ENCODE measurements at regions not wholly inside any gene's neighbourhood (a gene's known extent, or its start where the extent isn't known, plus 50 kb on each side); places are given as distances from the start of the nearest gene placed in this dataset.

- H3K4me3 ChIP-seq (ENCODE audit: low read depth in 1 of 2, low read length in 2 of 2), result no peak overlapping the region
- H3K9me3 ChIP-seq (ENCODE audit: control insufficient read depth in 2 of 2, insufficient read depth in 1 of 2, low read depth in 1 of 2, low read length in 1 of 2), result no peaks in the 10 kb centered on the region
- no peaks in the 10 kb centered on the region for H3K27me3 ChIP-seq (ENCODE audit: control insufficient read depth in 1 of 2, insufficient read depth in 2 of 2, low read length in 2 of 2)
- H3K27ac ChIP-seq (ENCODE audit: low read depth in 2 of 2, low read length in 1 of 2), result no peak overlapping the region
- no peaks in the 10 kb centered on the region for H3K36me3 ChIP-seq (ENCODE audit: control insufficient read depth in 2 of 2, insufficient read depth in 2 of 2, low read length in 1 of 2)
- no peaks in the 10 kb centered on the region for H3K4me1 ChIP-seq (ENCODE audit: control insufficient read depth in 2 of 2, insufficient read depth in 2 of 2, low read length in 1 of 2)
Observed at GRCh38 chr12:60059180-60059579, 463.4 kb downstream of the SLC16A7 start.

GRCh38 chr12:60066655-60067054 lies 470.8 kb downstream of the SLC16A7 start:
- no peaks in the 10 kb centered on the region for H3K9me3 ChIP-seq (ENCODE audit: control insufficient read depth in 2 of 2, insufficient read depth in 1 of 2, low read depth in 1 of 2, low read length in 1 of 2)
- no peak overlapping the region for H3K4me3 ChIP-seq (ENCODE audit: low read depth in 1 of 2, low read length in 2 of 2)
- 74 to 84% methylated on average over 1 of the region's 1 CpG for WGBS, 2 donors
- no peak overlapping the region for H3K27ac ChIP-seq (ENCODE audit: low read depth in 2 of 2, low read length in 1 of 2)
- no peaks in the 10 kb centered on the region for H3K4me1 ChIP-seq (ENCODE audit: control insufficient read depth in 2 of 2, insufficient read depth in 2 of 2, low read length in 1 of 2)
- H3K27me3 ChIP-seq (ENCODE audit: control insufficient read depth in 1 of 2, insufficient read depth in 2 of 2, low read length in 2 of 2), result no peaks in the 10 kb centered on the region
- H3K36me3 ChIP-seq (ENCODE audit: control insufficient read depth in 2 of 2, insufficient read depth in 2 of 2, low read length in 1 of 2), result no peaks in the 10 kb centered on the region

GRCh38 chr12:60070552-60070951 lies 474.7 kb downstream of the SLC16A7 start:
- no peak overlapping the region for H3K27ac ChIP-seq (ENCODE audit: low read depth in 2 of 2, low read length in 1 of 2)
- H3K27me3 ChIP-seq (ENCODE audit: control insufficient read depth in 1 of 2, insufficient read depth in 2 of 2, low read length in 2 of 2), result no peaks in the 10 kb centered on the region
- H3K4me1 ChIP-seq (ENCODE audit: control insufficient read depth in 2 of 2, insufficient read depth in 2 of 2, low read length in 1 of 2), result no peaks in the 10 kb centered on the region
- 53 to 68% methylated on average over 1 of the region's 1 CpG for WGBS, 2 donors
- H3K4me3 ChIP-seq (ENCODE audit: low read depth in 1 of 2, low read length in 2 of 2), result no peak overlapping the region
- no peaks in the 10 kb centered on the region for H3K36me3 ChIP-seq (ENCODE audit: control insufficient read depth in 2 of 2, insufficient read depth in 2 of 2, low read length in 1 of 2)
- no peaks in the 10 kb centered on the region for H3K9me3 ChIP-seq (ENCODE audit: control insufficient read depth in 2 of 2, insufficient read depth in 1 of 2, low read depth in 1 of 2, low read length in 1 of 2)

- H3K4me1 ChIP-seq (ENCODE audit: control insufficient read depth in 2 of 2, insufficient read depth in 2 of 2, low read length in 1 of 2), result no peaks in the 10 kb centered on the region
- no peaks in the 10 kb centered on the region for H3K9me3 ChIP-seq (ENCODE audit: control insufficient read depth in 2 of 2, insufficient read depth in 1 of 2, low read depth in 1 of 2, low read length in 1 of 2)
- no peaks in the 10 kb centered on the region for H3K27me3 ChIP-seq (ENCODE audit: control insufficient read depth in 1 of 2, insufficient read depth in 2 of 2, low read length in 2 of 2)
- H3K36me3 ChIP-seq (ENCODE audit: control insufficient read depth in 2 of 2, insufficient read depth in 2 of 2, low read length in 1 of 2), result no peaks in the 10 kb centered on the region
- H3K4me3 ChIP-seq (ENCODE audit: low read depth in 1 of 2, low read length in 2 of 2), result no peak overlapping the region
- H3K27ac ChIP-seq (ENCODE audit: low read depth in 2 of 2, low read length in 1 of 2), result no peak overlapping the region
- WGBS, 2 donors, result 64 to 70% methylated on average over 2 of the region's 2 CpGs
Observed at GRCh38 chr12:60071759-60072191, 475.9 kb downstream of the SLC16A7 start.

- Histone ChIP-seq H3K27me3 (ENCODE audit: control insufficient read depth in 1 of 2, insufficient read depth in 2 of 2, low read length in 2 of 2) (no peaks in the 10 kb centered on the region), H3K36me3 (ENCODE audit: control insufficient read depth in 2 of 2, insufficient read depth in 2 of 2, low read length in 1 of 2) (no peaks in the 10 kb centered on the region), H3K27ac (ENCODE audit: low read depth in 2 of 2, low read length in 1 of 2) (no peak overlapping the region), H3K4me1 (ENCODE audit: control insufficient read depth in 2 of 2, insufficient read depth in 2 of 2, low read length in 1 of 2) (no peaks in the 10 kb centered on the region), H3K4me3 (ENCODE audit: low read depth in 1 of 2, low read length in 2 of 2) (no peak overlapping the region), H3K9me3 (ENCODE audit: control insufficient read depth in 2 of 2, insufficient read depth in 1 of 2, low read depth in 1 of 2, low read length in 1 of 2) (no peaks in the 10 kb centered on the region)
Observed at GRCh38 chr12:60072911-60073310, 477.1 kb downstream of the SLC16A7 start.

GRCh38 chr12:60075091-60075490 lies 479.3 kb downstream of the SLC16A7 start:
- Histone ChIP-seq H3K36me3 (ENCODE audit: control insufficient read depth in 2 of 2, insufficient read depth in 2 of 2, low read length in 1 of 2) (no peaks in the 10 kb centered on the region), H3K4me3 (ENCODE audit: low read depth in 1 of 2, low read length in 2 of 2) (no peak overlapping the region), H3K9me3 (ENCODE audit: control insufficient read depth in 2 of 2, insufficient read depth in 1 of 2, low read depth in 1 of 2, low read length in 1 of 2) (no peaks in the 10 kb centered on the region), H3K27ac (ENCODE audit: low read depth in 2 of 2, low read length in 1 of 2) (no peak overlapping the region), H3K4me1 (ENCODE audit: control insufficient read depth in 2 of 2, insufficient read depth in 2 of 2, low read length in 1 of 2) (no peaks in the 10 kb centered on the region), H3K27me3 (ENCODE audit: control insufficient read depth in 1 of 2, insufficient read depth in 2 of 2, low read length in 2 of 2) (no peaks in the 10 kb centered on the region)
- 58 to 61% methylated on average over 2 of the region's 2 CpGs for WGBS, 2 donors

- H3K4me1 ChIP-seq (ENCODE audit: control insufficient read depth in 2 of 2, insufficient read depth in 2 of 2, low read length in 1 of 2), result no peaks in the 10 kb centered on the region
- no peak overlapping the region for H3K4me3 ChIP-seq (ENCODE audit: low read depth in 1 of 2, low read length in 2 of 2)
- H3K27me3 ChIP-seq (ENCODE audit: control insufficient read depth in 1 of 2, insufficient read depth in 2 of 2, low read length in 2 of 2), result no peaks in the 10 kb centered on the region
- 70 to 78% methylated on average over 3 of the region's 3 CpGs for WGBS, 2 donors
- no peaks in the 10 kb centered on the region for H3K36me3 ChIP-seq (ENCODE audit: control insufficient read depth in 2 of 2, insufficient read depth in 2 of 2, low read length in 1 of 2)
- H3K9me3 ChIP-seq (ENCODE audit: control insufficient read depth in 2 of 2, insufficient read depth in 1 of 2, low read depth in 1 of 2, low read length in 1 of 2), result no peaks in the 10 kb centered on the region
- H3K27ac ChIP-seq (ENCODE audit: low read depth in 2 of 2, low read length in 1 of 2), result no peak overlapping the region
Observed at GRCh38 chr12:60078026-60078425, 482.2 kb downstream of the SLC16A7 start.

GRCh38 chr12:60093428-60093827 lies 497.6 kb downstream of the SLC16A7 start:
- no peaks in the 10 kb centered on the region for H3K27me3 ChIP-seq (ENCODE audit: control insufficient read depth in 1 of 2, insufficient read depth in 2 of 2, low read length in 2 of 2)
- no peak overlapping the region for H3K27ac ChIP-seq (ENCODE audit: low read depth in 2 of 2, low read length in 1 of 2)
- H3K4me3 ChIP-seq (ENCODE audit: low read depth in 1 of 2, low read length in 2 of 2), result no peak overlapping the region
- no peaks in the 10 kb centered on the region for H3K36me3 ChIP-seq (ENCODE audit: control insufficient read depth in 2 of 2, insufficient read depth in 2 of 2, low read length in 1 of 2)
- no peaks in the 10 kb centered on the region for H3K4me1 ChIP-seq (ENCODE audit: control insufficient read depth in 2 of 2, insufficient read depth in 2 of 2, low read length in 1 of 2)
- no peaks in the 10 kb centered on the region for H3K9me3 ChIP-seq (ENCODE audit: control insufficient read depth in 2 of 2, insufficient read depth in 1 of 2, low read depth in 1 of 2, low read length in 1 of 2)

- Histone ChIP-seq H3K4me1 (ENCODE audit: control insufficient read depth in 2 of 2, insufficient read depth in 2 of 2, low read length in 1 of 2) (no peaks in the 10 kb centered on the region), H3K9me3 (ENCODE audit: control insufficient read depth in 2 of 2, insufficient read depth in 1 of 2, low read depth in 1 of 2, low read length in 1 of 2) (peaks cover 0 to 1% of the 10 kb centered on the region in 2 donors), H3K27me3 (ENCODE audit: control insufficient read depth in 1 of 2, insufficient read depth in 2 of 2, low read length in 2 of 2) (no peaks in the 10 kb centered on the region), H3K4me3 (ENCODE audit: low read depth in 1 of 2, low read length in 2 of 2) (no peak overlapping the region), H3K36me3 (ENCODE audit: control insufficient read depth in 2 of 2, insufficient read depth in 2 of 2, low read length in 1 of 2) (no peaks in the 10 kb centered on the region), H3K27ac (ENCODE audit: low read depth in 2 of 2, low read length in 1 of 2) (no peak overlapping the region)
- 63 to 66% methylated on average over 1 of the region's 1 CpG for WGBS, 2 donors
Observed at GRCh38 chr12:60094436-60094835, 498.6 kb downstream of the SLC16A7 start.

- Histone ChIP-seq H3K27ac (ENCODE audit: low read depth in 2 of 2, low read length in 1 of 2) (no peak overlapping the region), H3K4me3 (ENCODE audit: low read depth in 1 of 2, low read length in 2 of 2) (no peak overlapping the region), H3K36me3 (ENCODE audit: control insufficient read depth in 2 of 2, insufficient read depth in 2 of 2, low read length in 1 of 2) (no peaks in the 10 kb centered on the region), H3K27me3 (ENCODE audit: control insufficient read depth in 1 of 2, insufficient read depth in 2 of 2, low read length in 2 of 2) (no peaks in the 10 kb centered on the region), H3K9me3 (ENCODE audit: control insufficient read depth in 2 of 2, insufficient read depth in 1 of 2, low read depth in 1 of 2, low read length in 1 of 2) (peaks cover 0 to 2% of the 10 kb centered on the region in 2 donors), H3K4me1 (ENCODE audit: control insufficient read depth in 2 of 2, insufficient read depth in 2 of 2, low read length in 1 of 2) (no peaks in the 10 kb centered on the region)
- whole genome bisulfite sequencing, 2 donors, result 82 to 83% methylated on average over 4 of the region's 4 CpGs
Observed at GRCh38 chr12:60096727-60097126, 500.9 kb downstream of the SLC16A7 start.
